ENCODE measurements at regions not wholly inside any gene's neighbourhood (a gene's known extent, or its start where the extent isn't known, plus 50 kb on each side); places are given as distances from the start of the nearest gene placed in this dataset.

DNA sequence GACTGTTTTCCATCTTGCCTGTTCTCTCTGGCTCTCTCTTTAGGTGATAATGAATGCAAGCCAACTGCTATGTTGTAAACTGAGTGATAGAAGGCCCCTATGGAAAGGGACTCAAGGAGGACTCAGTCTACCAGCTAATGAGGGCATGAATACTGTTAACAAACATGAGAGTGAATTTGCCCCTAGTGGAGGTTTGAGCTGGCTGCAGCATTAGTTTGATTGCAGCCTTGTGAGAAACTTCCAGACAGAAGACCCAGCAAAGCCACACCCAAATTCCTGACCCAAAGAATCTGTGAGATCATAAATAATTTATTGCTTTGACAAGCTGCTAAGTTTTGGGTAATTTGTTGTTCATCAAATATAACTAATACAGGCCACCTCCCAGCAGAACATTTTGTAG lies 50.0 kb upstream of the PLCB1 start:
- peaks cover 7% of the 10 kb centered on the region for H3K4me1 Mint-ChIP-seq
- H3K27me3 Mint-ChIP-seq (ENCODE audit: insufficient read depth), result peaks cover 2% of the 10 kb centered on the region
- H3K27ac Mint-ChIP-seq, result no peak overlapping the region
- DNase-seq, result peak; percentile 66
- Histone ChIP-seq H3K9ac (ENCODE audit: extremely low read depth, low read length, poor library complexity, severe bottlenecking) (no peak overlapping the region), H3K27ac (ENCODE audit: low read depth, low read length) (no peak overlapping the region), H3K36me3 (ENCODE audit: control insufficient read depth, insufficient read depth, low read length) (no peaks in the 10 kb centered on the region), H3K4me1 (ENCODE audit: control insufficient read depth, insufficient read depth, low read length) (no peaks in the 10 kb centered on the region), H3K4me3 (ENCODE audit: low read length) (no peak overlapping the region), H3K27me3 (ENCODE audit: control insufficient read depth, insufficient read depth, low read length, poor library complexity, severe bottlenecking) (no peaks in the 10 kb centered on the region), H3K9me3 (ENCODE audit: control insufficient read depth, low read length) (no peaks in the 10 kb centered on the region)
- H3K9me3 Mint-ChIP-seq, result no peaks in the 10 kb centered on the region
- TF ChIP-seq, protein P1, sequence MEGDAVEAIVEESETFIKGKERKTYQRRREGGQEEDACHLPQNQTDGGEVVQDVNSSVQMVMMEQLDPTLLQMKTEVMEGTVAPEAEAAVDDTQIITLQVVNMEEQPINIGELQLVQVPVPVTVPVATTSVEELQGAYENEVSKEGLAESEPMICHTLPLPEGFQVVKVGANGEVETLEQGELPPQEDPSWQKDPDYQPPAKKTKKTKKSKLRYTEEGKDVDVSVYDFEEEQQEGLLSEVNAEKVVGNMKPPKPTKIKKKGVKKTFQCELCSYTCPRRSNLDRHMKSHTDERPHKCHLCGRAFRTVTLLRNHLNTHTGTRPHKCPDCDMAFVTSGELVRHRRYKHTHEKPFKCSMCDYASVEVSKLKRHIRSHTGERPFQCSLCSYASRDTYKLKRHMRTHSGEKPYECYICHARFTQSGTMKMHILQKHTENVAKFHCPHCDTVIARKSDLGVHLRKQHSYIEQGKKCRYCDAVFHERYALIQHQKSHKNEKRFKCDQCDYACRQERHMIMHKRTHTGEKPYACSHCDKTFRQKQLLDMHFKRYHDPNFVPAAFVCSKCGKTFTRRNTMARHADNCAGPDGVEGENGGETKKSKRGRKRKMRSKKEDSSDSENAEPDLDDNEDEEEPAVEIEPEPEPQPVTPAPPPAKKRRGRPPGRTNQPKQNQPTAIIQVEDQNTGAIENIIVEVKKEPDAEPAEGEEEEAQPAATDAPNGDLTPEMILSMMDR (conservative IDR thresholded peaks at IDR 0.05), result peak; percentile 77
- no peaks in the 10 kb centered on the region for H3K36me3 Mint-ChIP-seq (ENCODE audit: low read depth)
- no peak overlapping the region for H3K4me3 Mint-ChIP-seq
